ENCODE measurements at regions not wholly inside any gene's neighbourhood (a gene's known extent, or its start where the extent isn't known, plus 50 kb on each side); places are given as distances from the start of the nearest gene placed in this dataset.

- no peak overlapping the region for H3K4me3 ChIP-seq (ENCODE audit: low read depth, low read length, poor library complexity, severe bottlenecking)
- TF ChIP-seq EZH2 (IDR thresholded peaks at IDR 0.05; ENCODE audit: borderline replicate concordance, low read depth, low read length, poor library complexity, severe bottlenecking) = no peak
- TF ChIP-seq, protein P1, sequence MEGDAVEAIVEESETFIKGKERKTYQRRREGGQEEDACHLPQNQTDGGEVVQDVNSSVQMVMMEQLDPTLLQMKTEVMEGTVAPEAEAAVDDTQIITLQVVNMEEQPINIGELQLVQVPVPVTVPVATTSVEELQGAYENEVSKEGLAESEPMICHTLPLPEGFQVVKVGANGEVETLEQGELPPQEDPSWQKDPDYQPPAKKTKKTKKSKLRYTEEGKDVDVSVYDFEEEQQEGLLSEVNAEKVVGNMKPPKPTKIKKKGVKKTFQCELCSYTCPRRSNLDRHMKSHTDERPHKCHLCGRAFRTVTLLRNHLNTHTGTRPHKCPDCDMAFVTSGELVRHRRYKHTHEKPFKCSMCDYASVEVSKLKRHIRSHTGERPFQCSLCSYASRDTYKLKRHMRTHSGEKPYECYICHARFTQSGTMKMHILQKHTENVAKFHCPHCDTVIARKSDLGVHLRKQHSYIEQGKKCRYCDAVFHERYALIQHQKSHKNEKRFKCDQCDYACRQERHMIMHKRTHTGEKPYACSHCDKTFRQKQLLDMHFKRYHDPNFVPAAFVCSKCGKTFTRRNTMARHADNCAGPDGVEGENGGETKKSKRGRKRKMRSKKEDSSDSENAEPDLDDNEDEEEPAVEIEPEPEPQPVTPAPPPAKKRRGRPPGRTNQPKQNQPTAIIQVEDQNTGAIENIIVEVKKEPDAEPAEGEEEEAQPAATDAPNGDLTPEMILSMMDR (conservative IDR thresholded peaks at IDR 0.05; ENCODE audit: low read depth, low read length) = no peak
- H3K36me3 ChIP-seq (ENCODE audit: insufficient read depth, low read length, poor library complexity, severe bottlenecking) = no peaks in the 10 kb centered on the region
- no peak overlapping the region for H3K27ac ChIP-seq (ENCODE audit: low read depth, low read length, poor library complexity, severe bottlenecking)
- intact Hi-C loops (cut with micrococcal nuclease; ENCODE audit: unreplicated experiment) = loop anchor here (10.0 kb wide), 1 partner anchor 294 kb away; the partner anchor contains the start of gene HS3ST3B1
- BruUV-seq (replicated peaks) = no TSS peak
- CTCF ChIA-PET = no interaction called here
- no peak for DNase-seq (ENCODE audit: low spot score)
- no peaks in the 10 kb centered on the region for H3K9me3 ChIP-seq (ENCODE audit: low read depth, low read length, poor library complexity, severe bottlenecking)
- no peaks in the 10 kb centered on the region for H3K4me1 ChIP-seq (ENCODE audit: insufficient read depth, low read length, poor library complexity, severe bottlenecking)
- no peaks in the 10 kb centered on the region for H3K27me3 ChIP-seq (replicated peaks; ENCODE audit: insufficient read depth, low read depth, low read length, poor library complexity)
- POLR2A ChIA-PET (ENCODE audit: low non-redundant PET) = no interaction called here
Observed at GRCh38 chr17:14011036-14011692, 58.1 kb upstream of the COX10 start.

DNA sequence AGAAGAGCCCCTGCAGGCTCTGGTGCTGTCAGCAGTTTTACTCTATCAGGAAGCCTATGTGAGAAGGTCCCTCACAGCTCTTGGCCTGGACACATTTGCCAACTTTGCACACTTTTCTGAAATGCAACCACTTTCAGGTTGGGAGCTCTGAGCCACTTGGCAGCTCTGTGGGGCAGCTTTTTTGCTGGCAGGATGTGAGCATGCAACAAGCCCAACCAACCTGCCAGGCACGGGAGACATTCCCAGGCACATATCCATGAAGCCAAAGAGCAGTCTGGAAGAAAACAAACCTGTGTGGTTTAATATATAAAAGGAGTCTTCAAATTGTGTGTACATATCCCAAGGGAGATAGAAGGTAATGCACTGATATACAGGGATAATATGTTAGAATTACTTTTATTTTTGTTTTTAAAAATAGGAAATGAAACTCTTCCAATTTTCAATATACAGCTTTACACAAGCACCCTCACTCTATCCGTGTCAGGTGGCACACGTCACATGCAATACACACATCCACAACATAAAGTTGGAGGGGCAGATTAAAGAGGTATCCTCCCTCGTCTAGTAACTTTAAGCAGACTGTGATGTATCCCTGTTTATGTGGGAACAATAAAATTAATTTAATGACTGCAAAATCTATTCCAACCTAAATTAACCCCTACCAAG, 57.4 kb upstream of the COX10 start:
- BruUV-seq (replicated peaks) = no TSS peak
- H3K4me3 ChIP-seq (ENCODE audit: low read depth, low read length, poor library complexity, severe bottlenecking) = no peak overlapping the region
- no peaks in the 10 kb centered on the region for H3K36me3 ChIP-seq (ENCODE audit: insufficient read depth, low read length, poor library complexity, severe bottlenecking)
- ChIA-PET CTCF (no interaction called here), POLR2A (ENCODE audit: low non-redundant PET) (no interaction called here)
- H3K27me3 ChIP-seq (replicated peaks; ENCODE audit: insufficient read depth, low read depth, low read length, poor library complexity) = no peaks in the 10 kb centered on the region
- intact Hi-C loops (cut with micrococcal nuclease; ENCODE audit: unreplicated experiment) = loop anchor here (10.0 kb wide), 1 partner anchor 293 kb away; the partner anchor contains the start of gene HS3ST3B1
- no peak overlapping the region for H3K27ac ChIP-seq (ENCODE audit: low read depth, low read length, poor library complexity, severe bottlenecking)
- no peaks in the 10 kb centered on the region for H3K4me1 ChIP-seq (ENCODE audit: insufficient read depth, low read length, poor library complexity, severe bottlenecking)
- TF ChIP-seq, protein P1 (conservative IDR thresholded peaks at IDR 0.05; ENCODE audit: low read depth, low read length) = no peak
- no peak for TF ChIP-seq EZH2 (IDR thresholded peaks at IDR 0.05; ENCODE audit: borderline replicate concordance, low read depth, low read length, poor library complexity, severe bottlenecking)
- no peaks in the 10 kb centered on the region for H3K9me3 ChIP-seq (ENCODE audit: low read depth, low read length, poor library complexity, severe bottlenecking)
- DNase-seq (ENCODE audit: low spot score) = no peak

GRCh38 chr17:14014657-14015056, 54.6 kb upstream of the COX10 start:
- DNase-seq (ENCODE audit: low spot score) = no peak
- CTCF ChIA-PET = no interaction called here
- POLR2A ChIA-PET (ENCODE audit: low non-redundant PET) = no interaction called here

More at GRCh38 chr17:14014657-14015056, 54.6 kb upstream of the COX10 start:
- TF ChIP-seq, protein P1 (conservative IDR thresholded peaks at IDR 0.05; ENCODE audit: low read depth, low read length) = no peak
- no peak for TF ChIP-seq EZH2 (IDR thresholded peaks at IDR 0.05; ENCODE audit: borderline replicate concordance, low read depth, low read length, poor library complexity, severe bottlenecking)
- peak overlapping the region; percentile 16 for H3K4me3 ChIP-seq (ENCODE audit: low read depth, low read length, poor library complexity, severe bottlenecking)
- no peaks in the 10 kb centered on the region for H3K9me3 ChIP-seq (ENCODE audit: low read depth, low read length, poor library complexity, severe bottlenecking)
- intact Hi-C loops (cut with micrococcal nuclease; ENCODE audit: unreplicated experiment) = loop anchor here (10.0 kb wide), 1 partner anchor 290 kb away; the partner anchor contains the start of gene HS3ST3B1
- BruUV-seq (replicated peaks) = no TSS peak
- no peaks in the 10 kb centered on the region for H3K4me1 ChIP-seq (ENCODE audit: insufficient read depth, low read length, poor library complexity, severe bottlenecking)
- no peaks in the 10 kb centered on the region for H3K36me3 ChIP-seq (ENCODE audit: insufficient read depth, low read length, poor library complexity, severe bottlenecking)
- H3K27ac ChIP-seq (ENCODE audit: low read depth, low read length, poor library complexity, severe bottlenecking) = no peak overlapping the region
- no peaks in the 10 kb centered on the region for H3K27me3 ChIP-seq (replicated peaks; ENCODE audit: insufficient read depth, low read depth, low read length, poor library complexity)

Data from A673 (cell line).